A549 (cell line): ENCODE measurements at regions not wholly inside any gene's neighbourhood (a gene's known extent, or its start where the extent isn't known, plus 50 kb on each side); places are given as distances from the start of the nearest gene placed in this dataset.

Experiments used
- BHLHE40 ChIP-seq: IDR thresholded peaks from 2 replicates; pipeline ENCODE4 v1.6.1; 2012; ENCODE audit warnings: low read depth, low read length, inconsistent platforms
- CHD2 ChIP-seq: fragments of 150-350 bp; IDR thresholded peaks from 2 replicates; pipeline ENCODE4 v1.6.1; 2014; ENCODE audit warnings: low read length; ENCODE audit not compliant: partially characterized antibody
- CHD4 ChIP-seq: fragments of 200-600 bp; sonication (generic); IDR thresholded peaks from 2 replicates; pipeline ENCODE4 v1.6.1; 2016; ENCODE audit warnings: antibody characterized with exemption, mild to moderate bottlenecking, borderline replicate concordance
- HOXA7 ChIP-seq: fragments of 250-450 bp; sonication (Bioruptor Pico); IDR thresholded peaks from 2 replicates; pipeline ENCODE4 v1.5.0; 2020; ENCODE audit warnings: mild to moderate bottlenecking, moderate library complexity
- HOXB5 ChIP-seq: fragments of 250-450 bp; sonication (Bioruptor Pico); IDR thresholded peaks from 2 replicates; pipeline ENCODE4 v1.5.0; 2020; ENCODE audit warnings: mild to moderate bottlenecking, moderate library complexity
- NR3C1 ChIP-seq: fragments of >200 bp; sonication (Bioruptor Twin); formaldehyde crosslinking; IDR thresholded peaks from 3 replicates; pipeline ENCODE4 v1.6.1; 2017
- POLR2A ChIP-seq: IDR thresholded peaks from 2 replicates; pipeline ENCODE4 v1.6.1; 2012; ENCODE audit warnings: mild to moderate bottlenecking, low read length
- TF ChIP-seq, protein P1 (sequence below): fragments of >200 bp; sonication (Bioruptor Twin); formaldehyde crosslinking; IDR thresholded peaks from 2 replicates; pipeline ENCODE4 v1.6.1; 2016
- TF ChIP-seq, protein P2 (sequence below): fragments of >200 bp; sonication (Bioruptor Twin); formaldehyde crosslinking; IDR thresholded peaks from 3 replicates; pipeline ENCODE4 v1.5.1; 2016
- TF ChIP-seq, protein P3 (sequence below): IDR thresholded peaks from 2 replicates; pipeline ENCODE4 v1.6.1; 2012

DNA sequence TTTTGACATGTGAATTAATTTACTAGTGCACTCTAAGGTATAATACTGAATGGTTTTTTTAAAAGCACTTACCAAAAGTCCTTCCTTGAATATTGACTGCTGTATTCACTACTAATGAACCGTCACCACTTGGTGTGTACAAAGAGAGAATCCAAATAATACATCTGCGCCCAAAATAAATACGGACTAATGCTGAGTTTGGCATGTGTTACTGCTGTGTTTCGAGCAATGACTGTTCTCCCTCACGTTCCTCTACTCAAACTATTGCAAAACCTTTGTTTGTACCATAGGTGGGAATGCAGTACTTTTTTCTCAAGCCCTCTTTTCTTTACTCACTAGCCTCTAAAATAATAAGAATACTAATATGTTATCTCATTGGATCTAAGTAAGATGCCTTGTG is 305.5 kb downstream of the QKI start:
- TF ChIP-seq BHLHE40 (no peak), POLR2A (no peak), CHD4 (no peak), NR3C1 (no peak), HOXB5 (CRISPR knock-in tag) (no peak), CHD2 (no peak), HOXA7 (CRISPR knock-in tag) (no peak)
- TF ChIP-seq, protein P1, sequence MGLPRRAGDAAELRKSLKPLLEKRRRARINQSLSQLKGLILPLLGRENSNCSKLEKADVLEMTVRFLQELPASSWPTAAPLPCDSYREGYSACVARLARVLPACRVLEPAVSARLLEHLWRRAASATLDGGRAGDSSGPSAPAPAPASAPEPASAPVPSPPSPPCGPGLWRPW: no peak
- TF ChIP-seq, protein P2, sequence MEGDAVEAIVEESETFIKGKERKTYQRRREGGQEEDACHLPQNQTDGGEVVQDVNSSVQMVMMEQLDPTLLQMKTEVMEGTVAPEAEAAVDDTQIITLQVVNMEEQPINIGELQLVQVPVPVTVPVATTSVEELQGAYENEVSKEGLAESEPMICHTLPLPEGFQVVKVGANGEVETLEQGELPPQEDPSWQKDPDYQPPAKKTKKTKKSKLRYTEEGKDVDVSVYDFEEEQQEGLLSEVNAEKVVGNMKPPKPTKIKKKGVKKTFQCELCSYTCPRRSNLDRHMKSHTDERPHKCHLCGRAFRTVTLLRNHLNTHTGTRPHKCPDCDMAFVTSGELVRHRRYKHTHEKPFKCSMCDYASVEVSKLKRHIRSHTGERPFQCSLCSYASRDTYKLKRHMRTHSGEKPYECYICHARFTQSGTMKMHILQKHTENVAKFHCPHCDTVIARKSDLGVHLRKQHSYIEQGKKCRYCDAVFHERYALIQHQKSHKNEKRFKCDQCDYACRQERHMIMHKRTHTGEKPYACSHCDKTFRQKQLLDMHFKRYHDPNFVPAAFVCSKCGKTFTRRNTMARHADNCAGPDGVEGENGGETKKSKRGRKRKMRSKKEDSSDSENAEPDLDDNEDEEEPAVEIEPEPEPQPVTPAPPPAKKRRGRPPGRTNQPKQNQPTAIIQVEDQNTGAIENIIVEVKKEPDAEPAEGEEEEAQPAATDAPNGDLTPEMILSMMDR: no peak
- TF ChIP-seq, protein P3, sequence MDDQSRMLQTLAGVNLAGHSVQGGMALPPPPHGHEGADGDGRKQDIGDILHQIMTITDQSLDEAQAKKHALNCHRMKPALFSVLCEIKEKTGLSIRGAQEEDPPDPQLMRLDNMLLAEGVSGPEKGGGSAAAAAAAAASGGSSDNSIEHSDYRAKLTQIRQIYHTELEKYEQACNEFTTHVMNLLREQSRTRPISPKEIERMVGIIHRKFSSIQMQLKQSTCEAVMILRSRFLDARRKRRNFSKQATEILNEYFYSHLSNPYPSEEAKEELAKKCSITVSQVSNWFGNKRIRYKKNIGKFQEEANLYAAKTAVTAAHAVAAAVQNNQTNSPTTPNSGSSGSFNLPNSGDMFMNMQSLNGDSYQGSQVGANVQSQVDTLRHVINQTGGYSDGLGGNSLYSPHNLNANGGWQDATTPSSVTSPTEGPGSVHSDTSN: no peak
